Frontal cortex (tissue), 3 donors: ENCODE measurements at regions not wholly inside any gene's neighbourhood (a gene's known extent, or its start where the extent isn't known, plus 50 kb on each side); places are given as distances from the start of the nearest gene placed in this dataset.

Experiments
- DNase-seq, 2 donors: peaks; one replicate each; pipeline ENCODE4 v3.0.0; 2012; ENCODE audit warnings: low spot score in 2 of 2
- FAIRE-seq: peaks from 2 replicates; lab custom pipeline; 2012; peaks lifted over from hg19 to GRCh38; lab: Jason Lieb, UNC
- donor health status: control.
- donor health status: control.
- donor health status: control.

DNA sequence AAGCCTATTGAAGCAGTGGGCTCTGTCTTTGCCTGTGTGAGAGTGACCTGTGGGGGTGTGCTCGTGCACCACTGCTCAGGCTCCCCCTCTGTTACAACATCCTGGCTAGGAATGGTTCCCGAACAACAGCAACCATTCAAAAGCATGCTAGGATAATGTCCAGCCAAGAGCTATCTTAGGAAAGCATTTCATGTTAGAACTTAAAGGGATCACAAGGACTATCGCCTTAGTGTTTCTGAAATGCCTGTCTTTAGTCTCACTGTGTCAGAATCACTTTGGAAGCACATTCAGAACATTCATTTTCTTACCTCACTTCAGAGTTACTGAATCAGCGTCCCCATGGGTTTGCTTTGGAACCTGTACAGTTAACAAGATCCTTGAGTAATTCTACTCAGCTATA, 134.9 kb upstream of the DSEL start:
- DNase-seq = no peak
- no peak for FAIRE-seq

DNA sequence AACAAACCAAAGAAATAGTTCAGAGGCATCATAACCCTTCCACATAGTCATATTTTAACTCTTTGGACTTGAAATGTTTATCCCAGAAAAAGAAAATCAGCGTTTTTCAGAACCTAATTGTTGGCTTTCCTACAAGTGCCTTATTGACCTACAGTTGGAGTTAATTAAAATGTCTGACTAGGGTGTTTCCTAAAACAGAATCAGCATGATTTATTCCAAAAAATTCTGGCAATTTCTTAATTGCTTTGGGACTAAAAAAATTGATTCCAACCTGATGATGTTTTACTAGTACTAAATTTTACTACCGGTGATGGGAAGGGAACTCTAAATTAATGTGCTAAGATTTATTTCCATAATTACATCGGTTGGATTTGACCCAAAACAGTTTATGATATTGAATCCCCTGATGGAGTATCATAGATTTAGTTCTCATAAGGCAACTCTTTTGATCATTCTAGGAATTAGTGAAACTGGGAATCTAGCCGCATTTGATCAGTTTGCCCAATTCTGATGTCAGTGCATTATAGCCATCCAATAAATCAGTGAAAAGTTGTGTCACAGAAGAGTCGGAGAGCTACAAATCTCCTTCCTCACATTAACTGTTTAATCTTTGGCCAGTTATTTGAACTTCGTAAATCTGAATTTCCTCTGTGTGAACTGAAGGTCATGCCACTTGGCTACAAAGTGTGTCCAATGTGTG, 134.3 kb upstream of the DSEL start:
- FAIRE-seq = no peak
- DNase-seq = no peak

DNA sequence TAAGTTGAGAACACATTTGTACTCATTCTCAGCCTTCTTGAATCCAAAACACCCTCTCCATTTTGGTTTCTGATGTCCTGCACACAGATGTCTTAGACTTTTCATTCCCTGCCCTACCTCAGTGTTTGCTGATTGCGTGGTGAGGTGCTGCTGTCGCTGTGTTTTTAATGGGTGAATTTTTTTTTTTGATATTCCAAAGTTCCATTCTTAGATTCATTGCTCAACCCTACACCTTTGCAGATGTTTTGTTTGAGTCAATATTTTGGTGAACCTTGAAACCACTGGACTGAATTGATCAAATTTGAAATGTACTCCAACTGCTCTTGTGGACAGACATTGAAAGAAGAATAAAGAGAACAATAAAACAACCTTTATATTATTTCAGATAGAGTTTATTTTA, 130.4 kb upstream of the DSEL start:
- FAIRE-seq = no peak

DNA sequence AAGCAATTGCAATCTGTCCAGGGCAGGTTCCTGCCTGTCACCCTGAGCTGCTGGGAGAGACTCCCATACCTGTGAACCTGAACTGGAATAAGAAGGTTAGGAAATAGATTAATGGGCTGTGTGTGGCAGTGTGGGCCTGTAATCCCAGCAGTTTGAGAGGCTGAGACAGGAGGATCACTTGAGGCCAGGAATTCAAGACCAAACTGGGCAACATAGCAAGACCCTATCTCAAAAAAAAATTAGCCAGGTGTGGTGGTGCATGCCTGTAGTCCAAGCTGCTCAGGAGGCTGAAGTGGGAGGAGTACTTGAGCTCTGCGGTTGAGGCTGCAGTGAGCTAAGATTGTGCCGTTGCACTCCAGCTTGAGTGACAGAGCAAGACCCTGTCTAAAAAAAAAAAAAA, 127.7 kb upstream of the DSEL start:
- DNase-seq (no peak), FAIRE-seq (no peak)

More for the DNA sequence above, 130.4 kb upstream of the DSEL start:
- no peak for DNase-seq

DNA sequence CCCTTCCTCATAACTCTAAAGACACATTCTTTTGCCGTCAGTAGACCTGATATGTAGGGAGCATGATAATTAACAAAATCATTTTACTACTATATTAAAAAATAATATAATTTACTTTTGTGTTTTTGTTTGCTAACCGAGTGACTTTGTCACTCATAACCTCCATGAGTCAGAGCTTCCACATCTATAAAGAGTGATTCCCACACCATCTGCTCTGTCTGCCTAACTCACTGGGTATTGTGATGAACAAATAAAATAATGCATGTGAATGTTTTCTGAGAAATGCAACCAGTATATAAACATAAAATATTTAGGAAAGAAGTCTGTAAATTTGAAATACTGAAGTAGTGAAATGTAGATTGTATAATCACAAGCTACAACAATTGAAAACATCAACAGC, 123.4 kb upstream of the DSEL start:
- FAIRE-seq = no peak
- no peak for DNase-seq

DNA sequence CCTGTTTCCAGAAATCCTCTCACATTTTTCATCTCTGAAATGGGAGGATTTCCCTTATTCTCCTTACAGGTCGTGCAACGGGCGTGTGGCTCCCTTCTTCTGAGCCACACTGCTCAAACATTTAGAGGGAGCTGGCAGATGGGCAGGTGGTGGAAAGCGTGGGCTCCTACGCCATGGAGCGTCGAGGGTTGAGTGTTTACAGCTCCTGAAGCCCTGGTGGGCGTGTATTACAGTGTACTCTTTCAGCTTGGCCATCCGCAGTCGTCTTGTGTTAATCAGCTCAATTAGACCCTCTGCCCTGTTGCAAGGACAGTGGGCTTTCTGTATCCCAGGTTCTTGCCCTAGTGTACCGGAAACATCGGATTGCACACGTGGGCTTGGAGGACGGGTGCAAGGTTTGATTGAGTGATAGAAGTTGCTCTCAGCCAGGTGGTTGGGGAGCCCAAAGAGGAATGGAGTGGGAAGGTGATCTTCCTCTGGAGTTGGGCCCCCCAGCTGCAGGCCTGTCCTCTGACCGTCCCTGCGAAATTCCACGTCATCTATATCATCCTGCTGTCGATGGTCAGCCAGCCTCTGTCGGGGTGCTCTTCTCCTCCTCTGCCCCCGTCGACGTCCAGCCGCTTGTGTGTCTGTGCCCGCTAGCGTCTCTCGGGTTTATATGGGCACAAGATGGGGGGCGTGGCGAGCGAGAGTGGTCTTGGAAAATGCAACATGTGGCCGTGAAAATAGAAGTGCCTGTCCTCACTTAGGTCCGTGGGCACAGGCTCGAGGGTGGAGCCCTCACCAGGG, 120.3 kb upstream of the DSEL start:
- FAIRE-seq (no peak), DNase-seq (no peak)

DNA sequence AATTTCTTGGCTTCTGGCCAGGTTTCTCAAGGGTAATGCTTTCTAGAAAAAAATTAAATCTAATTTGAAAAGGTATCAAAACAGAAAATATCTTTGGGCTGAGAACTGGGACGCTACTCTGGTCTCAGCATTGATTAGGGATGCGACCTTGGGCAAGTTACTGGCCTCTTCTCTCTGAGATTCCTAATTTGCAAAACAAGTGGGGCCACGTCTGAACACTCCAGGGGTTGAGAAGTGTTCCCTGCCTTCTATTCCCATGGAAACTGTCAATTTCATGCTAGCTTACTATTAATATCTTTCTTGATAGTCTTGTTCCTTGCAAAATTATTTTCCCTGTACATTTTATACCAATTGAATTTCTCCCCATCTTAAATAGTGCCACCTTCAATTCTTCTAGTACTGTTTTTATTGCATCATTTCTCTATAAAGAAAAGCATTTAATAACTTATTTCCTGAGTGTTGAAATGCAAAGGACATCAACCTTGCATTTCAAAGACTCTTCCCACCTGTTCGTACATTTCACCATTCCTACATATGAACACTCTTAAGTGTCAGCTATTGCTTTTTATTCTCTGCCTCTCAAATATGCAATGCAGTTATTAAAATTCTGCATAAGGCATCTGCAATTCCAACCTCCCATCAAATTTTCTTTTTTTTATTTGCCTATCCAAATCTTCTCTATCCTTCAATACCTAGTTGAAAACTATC, 118.3 kb upstream of the DSEL start:
- DNase-seq = no peak
- FAIRE-seq = no peak

DNA sequence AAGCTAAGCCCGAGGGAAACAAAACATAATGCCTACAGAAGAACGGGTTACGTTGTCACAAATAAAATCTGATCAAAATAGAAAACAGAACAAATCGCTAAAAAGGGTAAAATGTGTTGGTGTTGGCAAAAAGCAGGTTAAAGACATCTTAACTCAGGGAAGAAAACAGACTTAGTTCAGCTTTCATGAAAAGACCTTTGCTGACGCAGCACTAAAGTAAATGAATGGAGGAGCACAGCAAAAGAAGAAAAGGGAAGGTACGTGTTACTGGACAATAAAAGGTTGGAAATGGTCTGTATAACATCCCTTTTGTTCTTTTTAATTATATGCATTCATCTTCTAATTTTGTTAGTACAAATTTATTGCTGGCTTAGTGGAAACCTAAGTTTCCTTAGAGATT, 117.4 kb upstream of the DSEL start:
- DNase-seq (no peak), FAIRE-seq (no peak)

DNA sequence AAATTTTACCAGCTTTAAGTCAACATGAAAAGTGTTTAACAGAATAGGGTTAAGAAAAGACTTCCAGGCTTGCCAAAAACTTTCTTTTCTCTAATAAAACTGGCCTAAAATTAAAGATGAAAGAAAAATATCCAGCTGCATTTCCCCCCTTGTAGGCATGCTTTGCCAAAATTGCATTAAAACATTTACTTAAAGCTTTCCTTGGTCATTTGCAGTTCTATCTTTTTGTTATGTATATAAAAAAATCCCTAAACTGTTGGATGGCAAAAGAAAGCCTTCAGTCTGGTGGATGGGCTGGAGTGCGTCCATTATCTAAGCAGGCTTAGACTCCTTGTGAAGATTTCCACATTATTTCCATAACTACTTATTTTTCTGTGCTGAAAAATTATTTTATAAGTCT, 105.4 kb upstream of the DSEL start:
- DNase-seq (no peak), FAIRE-seq (no peak)

DNA sequence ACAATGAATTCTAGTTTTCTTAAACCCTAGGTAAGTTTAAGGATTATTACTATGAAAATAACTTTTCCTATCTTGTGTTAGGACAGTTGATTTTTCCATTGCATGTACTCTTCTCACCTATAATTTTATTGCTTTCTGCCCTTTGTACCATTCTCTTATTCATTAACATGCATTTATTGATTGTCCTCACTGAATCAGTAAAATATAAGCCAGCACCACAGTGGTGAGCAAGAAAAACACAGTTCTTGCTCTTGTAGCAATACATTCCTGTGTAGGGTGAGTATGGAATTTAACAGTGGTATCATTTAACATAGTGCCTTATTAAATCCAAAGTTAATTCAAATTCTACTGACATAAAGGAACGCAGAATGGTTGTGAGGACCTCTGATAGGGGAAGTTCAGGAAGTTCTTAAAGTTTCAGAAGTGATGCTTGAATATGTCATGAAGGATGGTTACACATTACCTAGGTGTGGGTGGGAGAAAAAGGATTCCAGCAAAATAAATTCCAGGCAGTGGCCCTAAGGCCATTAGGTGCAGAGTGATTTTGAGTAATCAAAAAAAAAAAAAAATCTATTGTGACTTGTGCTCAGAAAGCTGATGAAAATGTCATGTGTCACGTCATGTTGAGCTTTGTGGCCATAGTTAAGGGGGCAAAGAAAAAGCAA, 104.7 kb upstream of the DSEL start:
- no peak for DNase-seq
- FAIRE-seq = no peak

DNA sequence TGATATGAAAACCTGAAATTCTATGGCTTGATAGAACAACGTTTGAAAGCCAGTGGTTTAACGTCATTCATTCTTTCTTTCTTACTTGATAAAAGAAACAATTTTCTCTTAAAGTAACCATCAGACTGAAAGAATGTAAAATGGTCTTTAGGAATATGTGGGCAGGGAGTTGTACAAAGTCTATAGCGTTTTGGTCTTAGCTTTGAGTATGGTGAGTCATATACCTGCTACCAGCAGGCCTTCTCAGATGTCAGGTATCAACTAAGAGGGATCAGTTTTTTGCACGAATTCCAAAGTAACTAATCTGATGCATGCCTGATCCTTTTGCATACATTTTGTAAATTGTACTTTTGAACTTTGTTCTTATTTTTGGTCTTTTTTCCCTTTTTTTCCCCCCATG, 101.5 kb upstream of the DSEL start:
- FAIRE-seq (no peak), DNase-seq (no peak)

DNA sequence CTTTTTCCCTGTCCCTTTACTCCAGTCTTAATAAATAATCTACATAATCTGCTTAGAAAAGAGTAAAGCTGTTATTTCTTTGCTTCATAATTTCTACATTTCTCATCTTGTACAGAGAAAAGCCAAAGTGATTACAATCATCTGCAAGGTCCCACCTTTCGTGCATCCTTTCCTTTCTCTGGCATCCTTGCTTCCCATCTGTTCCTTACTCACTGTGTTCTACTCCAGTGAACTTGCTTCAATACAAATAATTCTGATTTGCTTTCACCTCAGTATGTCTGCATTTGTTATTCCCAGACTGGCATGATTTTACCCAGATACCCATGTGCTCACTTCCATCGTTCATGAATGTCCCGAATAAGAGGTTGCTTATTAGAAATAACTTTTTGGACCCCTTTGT, 99.4 kb upstream of the DSEL start:
- FAIRE-seq = no peak

DNA sequence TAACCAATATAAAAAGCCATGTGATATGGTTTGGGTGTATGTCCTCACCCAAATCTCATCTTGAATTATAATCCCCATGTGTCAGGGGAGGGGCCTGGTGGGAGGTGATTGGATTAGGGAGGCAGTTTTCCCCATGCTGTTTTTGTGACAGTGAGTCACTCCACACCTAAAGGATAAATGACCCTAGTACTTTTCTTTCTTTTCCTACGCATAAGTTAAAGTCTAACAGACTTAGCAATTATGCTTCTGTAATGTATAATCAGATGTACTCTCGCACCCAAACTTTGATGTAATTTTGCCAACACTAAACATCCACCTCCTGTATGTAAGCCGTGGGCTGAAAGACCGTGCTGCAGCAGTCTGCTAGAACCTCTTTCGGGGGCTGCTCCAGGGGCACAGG, 97.2 kb upstream of the DSEL start:
- DNase-seq = no peak
- FAIRE-seq = no peak

More for the DNA sequence above, 99.4 kb upstream of the DSEL start:
- no peak for DNase-seq

DNA sequence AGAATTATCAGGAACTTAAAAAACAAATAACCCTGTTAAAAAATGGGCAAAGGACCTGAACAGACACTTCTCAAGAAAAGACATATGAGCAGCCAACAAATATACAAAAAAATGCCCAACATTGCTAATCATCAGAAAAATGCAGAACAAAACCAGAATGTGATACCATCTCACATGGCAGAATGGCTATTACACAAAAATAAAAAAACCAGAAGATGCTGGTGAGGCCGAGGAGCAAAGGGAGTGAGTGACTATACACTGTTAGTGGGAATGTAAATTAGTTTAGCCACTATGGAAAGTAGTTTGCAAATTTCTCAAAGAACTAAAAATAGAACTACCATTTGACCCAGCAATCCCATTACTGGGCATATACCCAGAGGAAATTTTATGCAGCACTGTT, 95.8 kb upstream of the DSEL start:
- FAIRE-seq (no peak), DNase-seq (no peak)

DNA sequence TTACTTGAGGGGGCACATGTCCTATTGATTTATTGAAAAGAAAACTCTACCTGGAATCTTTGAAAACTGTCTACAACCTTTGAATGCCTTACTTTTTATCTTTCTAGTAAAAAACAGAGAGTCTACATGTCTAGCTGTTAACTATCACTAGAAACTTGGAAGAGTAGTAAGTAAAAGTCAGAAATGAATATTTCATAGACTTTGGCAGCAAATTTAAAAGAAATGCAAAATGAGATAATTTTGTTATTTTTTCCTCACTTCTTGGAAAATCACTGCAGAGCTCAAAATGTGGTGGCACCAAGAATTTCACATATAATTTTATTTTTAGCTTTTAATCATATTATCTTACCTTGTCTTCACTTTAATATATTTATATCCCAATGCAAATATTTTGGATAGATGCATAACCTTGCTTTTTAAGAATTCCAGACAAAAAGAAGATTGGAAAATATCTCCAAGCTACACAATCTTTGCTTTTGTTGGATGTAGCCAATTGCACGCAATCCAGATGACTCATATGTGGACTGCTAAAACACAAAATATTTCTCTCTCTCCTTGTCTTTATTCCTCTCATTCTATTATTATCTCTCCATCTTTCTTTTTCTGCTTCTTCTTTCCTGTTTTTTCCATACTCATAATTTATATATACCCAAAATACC, 92.2 kb upstream of the DSEL start:
- FAIRE-seq = no peak
- DNase-seq = no peak

DNA sequence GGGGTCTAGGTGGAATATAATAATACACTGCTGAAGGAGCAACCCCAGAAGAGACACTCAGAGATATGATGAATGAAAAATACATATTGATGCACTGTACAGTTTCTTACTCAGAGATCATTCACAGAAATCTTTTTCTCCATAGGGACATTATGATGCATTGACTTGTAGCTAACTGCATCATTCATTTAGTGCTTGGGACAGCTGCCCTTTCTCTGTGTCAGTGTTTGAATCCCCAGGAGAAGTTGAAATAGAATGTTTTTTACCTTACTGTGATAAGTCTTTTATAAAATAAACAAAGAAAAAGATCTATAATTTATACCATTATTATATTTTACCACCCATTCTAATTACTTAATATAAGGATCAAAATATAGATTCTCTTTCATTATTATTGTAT, 91.7 kb upstream of the DSEL start:
- FAIRE-seq (no peak), DNase-seq (no peak)

DNA sequence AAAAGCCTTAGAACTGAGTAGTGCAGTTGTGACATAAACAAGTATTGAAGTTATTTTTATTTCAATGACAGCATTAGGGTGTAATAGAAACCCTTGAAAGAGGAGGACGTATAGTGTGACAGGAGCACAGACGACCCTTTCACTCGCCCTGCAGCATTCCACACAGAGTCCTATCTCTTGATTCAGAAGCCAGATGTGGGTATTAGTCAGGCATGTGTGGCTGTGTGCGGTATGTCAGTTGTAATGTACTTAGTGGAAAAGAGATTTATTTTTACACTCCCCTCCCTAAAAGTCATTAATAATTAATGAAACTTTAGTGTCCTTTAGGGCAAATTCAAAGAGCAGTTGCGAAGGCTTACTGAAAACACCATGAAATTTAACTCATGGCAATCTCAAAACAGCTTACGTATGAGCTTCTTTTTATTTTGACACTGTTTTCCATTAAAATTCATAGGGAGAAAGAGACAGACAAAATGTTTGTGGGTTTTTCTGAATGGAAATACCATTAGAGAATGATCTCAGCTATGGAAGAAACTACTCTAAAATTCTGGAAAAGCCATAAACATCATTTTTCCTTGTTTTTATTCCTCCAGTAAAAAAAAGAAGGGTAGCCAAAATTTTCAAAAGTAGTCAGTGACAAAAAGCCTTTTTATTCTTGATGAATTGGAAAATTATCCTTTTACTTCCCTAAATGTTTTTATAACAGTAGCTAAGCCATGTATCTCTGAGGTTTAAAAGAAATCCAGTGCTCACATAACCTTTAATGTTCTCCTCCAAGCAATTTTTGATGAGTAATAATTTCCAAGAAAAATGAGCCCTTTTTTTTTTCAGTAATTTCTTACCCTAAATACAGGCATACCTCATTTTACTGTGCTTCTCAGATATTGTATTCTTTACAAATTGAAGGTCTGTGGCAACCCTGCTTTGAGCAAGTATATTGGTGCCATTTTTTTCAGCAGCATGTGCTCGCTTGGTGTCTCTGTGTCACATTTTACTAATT, 84.0 kb upstream of the DSEL start:
- FAIRE-seq (no peak), DNase-seq (no peak)

DNA sequence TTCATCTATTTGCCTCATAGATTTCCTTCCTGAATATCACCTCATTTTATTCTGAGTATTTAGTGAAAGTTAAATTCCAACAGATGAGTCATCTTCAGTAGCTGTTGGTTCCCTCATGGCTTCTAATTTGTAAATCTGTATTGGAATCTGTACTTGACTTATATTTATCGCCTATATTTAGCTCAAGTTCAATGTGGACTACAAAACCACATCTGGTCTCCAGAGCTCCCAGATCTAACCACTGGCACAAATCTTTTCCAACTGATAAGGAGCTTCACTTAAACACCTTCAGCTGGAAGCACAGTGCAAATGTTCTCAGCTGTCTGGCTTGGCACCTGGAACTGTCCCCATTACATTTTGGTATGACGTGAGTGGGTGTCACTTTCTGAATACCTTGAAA, 82.8 kb upstream of the DSEL start:
- no peak for FAIRE-seq
- DNase-seq = no peak

DNA sequence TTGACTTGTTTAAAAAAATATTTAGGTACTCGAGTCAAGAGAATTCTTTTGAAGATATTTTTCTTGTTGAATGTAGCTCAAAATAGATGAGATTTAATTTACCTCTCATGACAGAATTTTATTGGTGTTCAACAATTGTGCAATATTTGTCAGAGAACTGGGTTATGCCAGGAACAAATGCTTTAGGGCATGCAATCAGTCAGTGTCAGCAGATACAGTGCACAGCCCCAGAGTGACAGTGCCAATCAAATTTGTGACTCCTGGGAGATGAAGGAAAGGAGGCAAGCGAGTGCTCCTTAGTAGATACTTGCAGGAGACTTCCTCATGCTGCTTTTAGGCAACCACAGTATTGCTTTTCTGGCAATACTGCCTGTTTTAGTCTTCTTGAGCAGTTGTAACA, 81.2 kb upstream of the DSEL start:
- no peak for DNase-seq
- no peak for FAIRE-seq
